LNCaP clone FGC (cell line): ENCODE measurements at regions not wholly inside any gene's neighbourhood (a gene's known extent, or its start where the extent isn't known, plus 50 kb on each side); places are given as distances from the start of the nearest gene placed in this dataset.
A peak's percentile ranks its signal among the peaks of the same experiment; 100 is the strongest.

Source experiments
- DNase-seq: peaks from one replicate; pipeline ENCODE4 v3.0.0-alpha.2; 2011; ENCODE audit warnings: low read depth
- H3K4me3 ChIP-seq: 2 replicates; pipeline ENCODE4 v1.5.1; 2011; ENCODE audit warnings: mild to moderate bottlenecking, low read depth, low read length, control low read depth
- TF ChIP-seq, protein P1 (sequence below): IDR thresholded peaks from 2 replicates; pipeline ENCODE4 v1.5.1; 2012; ENCODE audit warnings: mild to moderate bottlenecking; ENCODE audit not compliant: control insufficient read depth, insufficient read depth; ENCODE audit errors: extremely low read depth

DNA sequence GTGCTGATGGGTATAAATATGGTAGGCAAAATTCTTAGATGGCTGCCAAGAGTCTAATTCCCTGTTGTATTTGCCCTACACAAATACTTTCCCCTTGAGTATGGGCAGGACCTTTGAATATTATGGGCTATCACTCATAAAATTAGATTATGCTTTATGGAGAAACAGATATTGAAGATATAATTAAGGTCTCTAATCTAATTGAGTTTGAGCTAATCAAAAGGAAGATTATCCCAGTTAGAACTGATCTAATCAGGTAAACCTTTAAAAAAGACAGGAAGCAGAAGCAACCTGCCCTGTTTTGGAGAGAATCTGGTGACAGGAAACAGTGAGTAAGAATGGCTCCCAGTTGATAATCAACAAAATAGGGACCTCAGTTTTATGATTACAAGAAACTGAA lies 609.0 kb upstream of the PRMT6 start:
- no peak overlapping the region for H3K4me3 ChIP-seq
- TF ChIP-seq, protein P1, sequence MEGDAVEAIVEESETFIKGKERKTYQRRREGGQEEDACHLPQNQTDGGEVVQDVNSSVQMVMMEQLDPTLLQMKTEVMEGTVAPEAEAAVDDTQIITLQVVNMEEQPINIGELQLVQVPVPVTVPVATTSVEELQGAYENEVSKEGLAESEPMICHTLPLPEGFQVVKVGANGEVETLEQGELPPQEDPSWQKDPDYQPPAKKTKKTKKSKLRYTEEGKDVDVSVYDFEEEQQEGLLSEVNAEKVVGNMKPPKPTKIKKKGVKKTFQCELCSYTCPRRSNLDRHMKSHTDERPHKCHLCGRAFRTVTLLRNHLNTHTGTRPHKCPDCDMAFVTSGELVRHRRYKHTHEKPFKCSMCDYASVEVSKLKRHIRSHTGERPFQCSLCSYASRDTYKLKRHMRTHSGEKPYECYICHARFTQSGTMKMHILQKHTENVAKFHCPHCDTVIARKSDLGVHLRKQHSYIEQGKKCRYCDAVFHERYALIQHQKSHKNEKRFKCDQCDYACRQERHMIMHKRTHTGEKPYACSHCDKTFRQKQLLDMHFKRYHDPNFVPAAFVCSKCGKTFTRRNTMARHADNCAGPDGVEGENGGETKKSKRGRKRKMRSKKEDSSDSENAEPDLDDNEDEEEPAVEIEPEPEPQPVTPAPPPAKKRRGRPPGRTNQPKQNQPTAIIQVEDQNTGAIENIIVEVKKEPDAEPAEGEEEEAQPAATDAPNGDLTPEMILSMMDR = no peak
- no peak for DNase-seq

DNA sequence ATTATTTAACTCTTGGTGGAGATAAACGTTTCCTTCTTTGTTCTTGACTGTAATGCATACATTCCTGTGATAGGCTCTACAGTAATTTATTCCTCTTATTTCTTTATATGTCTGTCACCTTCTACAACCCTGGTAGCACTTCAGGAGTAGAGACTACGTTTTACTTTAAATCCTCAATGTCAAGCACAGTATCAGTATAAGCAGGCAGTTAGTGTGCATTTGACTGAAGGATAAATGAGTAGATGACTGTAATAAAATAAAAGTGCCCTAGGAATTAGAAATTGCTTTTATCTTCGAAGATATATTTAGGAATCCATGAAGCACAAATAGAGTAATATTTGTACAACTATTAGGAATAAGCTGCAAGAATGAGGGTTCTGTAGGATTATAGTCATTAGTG lies 599.6 kb upstream of the PRMT6 start:
- H3K4me3 ChIP-seq = no peak overlapping the region
- no peak for DNase-seq
- TF ChIP-seq, protein P1 = no peak

DNA sequence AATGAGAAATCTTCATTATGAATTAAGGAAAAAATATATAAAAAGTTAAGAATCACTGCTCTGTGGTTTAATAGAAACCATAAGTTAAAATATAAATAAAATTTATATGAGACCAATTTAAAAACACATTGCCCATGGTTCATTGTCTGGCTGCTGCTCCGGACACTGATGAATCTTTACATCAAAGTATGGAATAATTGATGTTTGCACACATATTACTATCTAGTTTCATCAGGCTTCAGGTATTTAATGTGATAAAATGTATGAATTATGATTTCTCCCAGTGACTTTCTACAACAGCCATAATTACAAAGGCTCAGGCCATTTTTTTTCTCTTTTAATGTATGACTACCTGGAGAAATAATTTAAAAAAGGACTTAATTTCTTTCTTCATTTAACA lies 599.1 kb upstream of the PRMT6 start:
- no peak overlapping the region for H3K4me3 ChIP-seq
- DNase-seq = no peak
- TF ChIP-seq, protein P1 = no peak

DNA sequence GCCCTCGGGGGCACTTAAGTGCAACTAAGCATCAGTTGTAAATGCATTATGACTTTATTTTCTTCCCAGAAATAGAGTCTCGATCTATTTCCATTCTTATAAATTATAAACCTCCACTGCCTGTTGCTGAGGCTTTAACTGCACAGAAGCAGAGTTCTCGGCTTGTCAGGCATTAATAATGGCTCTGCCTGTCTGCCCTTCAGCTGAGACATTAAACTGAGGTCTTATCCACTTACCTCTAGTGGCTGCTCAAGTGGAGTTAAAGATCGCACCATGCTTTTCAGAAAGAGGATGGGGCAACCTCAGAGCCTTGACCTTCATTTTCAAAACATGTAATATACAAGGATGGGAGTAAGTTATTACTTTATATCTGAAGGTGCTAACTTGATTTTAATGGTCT lies 597.6 kb upstream of the PRMT6 start:
- TF ChIP-seq, protein P1 = no peak
- no peak overlapping the region for H3K4me3 ChIP-seq
- DNase-seq = no peak

DNA sequence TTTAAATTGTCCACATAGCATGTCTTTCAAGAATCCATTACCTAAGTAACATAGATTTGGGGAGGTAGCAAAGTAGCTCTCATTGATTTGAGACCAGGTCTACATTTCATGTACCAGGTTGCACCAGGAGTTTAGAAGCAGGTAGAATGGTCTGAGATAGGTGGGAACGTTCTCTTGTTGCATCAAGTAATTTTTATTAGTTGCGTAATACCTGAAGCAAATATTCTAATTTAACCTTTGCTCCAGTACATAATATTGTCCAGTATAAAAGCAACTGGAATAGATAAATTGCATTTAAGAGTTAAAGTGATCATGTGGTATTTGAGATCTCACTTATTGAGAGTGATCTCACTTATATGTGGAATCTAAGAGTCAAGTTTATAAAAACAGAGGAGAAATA lies 597.1 kb upstream of the PRMT6 start:
- no peak overlapping the region for H3K4me3 ChIP-seq
- TF ChIP-seq, protein P1 = no peak
- no peak for DNase-seq

DNA sequence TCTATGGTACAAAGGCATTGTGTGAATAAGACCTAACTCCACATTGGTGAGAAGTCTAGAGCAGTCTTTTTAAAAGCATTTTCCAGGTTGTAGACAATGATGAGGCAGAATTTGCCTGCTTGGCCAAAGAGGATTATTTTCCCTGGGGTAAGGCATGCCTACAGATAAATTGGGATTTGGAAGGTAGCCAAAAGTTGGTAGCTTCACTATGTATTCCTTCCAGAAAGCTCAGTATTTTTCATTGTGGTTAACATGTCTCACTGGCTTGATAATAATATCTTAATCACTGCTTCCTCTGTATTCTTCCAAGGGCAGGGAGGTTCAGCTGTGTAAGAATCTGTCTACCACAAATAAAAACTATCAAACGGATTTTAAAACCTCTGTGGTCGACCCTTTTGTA lies 590.8 kb upstream of the PRMT6 start:
- no peak for DNase-seq
- TF ChIP-seq, protein P1 = no peak
- H3K4me3 ChIP-seq = no peak overlapping the region

DNA sequence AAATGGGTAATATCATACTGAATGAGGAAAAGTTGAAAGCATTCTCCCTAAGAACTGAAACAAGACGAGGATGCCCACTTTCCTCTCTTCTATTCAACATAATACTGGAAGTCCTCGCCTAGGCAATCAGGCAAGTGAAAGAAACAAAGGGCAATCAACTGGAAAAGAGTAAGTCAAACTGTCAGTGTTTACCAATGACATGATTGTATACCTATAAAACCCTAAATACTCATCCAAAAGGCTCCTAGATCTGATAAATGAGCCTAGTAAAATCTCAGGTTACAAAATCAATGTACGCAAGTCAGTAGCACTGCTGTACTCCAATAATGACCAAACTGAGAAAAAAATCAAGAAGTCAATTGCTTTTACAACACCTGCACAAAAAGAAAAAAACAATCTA lies 575.8 kb upstream of the PRMT6 start:
- TF ChIP-seq, protein P1 = no peak
- DNase-seq = peak; percentile 81
- no peak overlapping the region for H3K4me3 ChIP-seq
